ENCODE measurements at regions not wholly inside any gene's neighbourhood (a gene's known extent, or its start where the extent isn't known, plus 50 kb on each side); places are given as distances from the start of the nearest gene placed in this dataset.

DNA sequence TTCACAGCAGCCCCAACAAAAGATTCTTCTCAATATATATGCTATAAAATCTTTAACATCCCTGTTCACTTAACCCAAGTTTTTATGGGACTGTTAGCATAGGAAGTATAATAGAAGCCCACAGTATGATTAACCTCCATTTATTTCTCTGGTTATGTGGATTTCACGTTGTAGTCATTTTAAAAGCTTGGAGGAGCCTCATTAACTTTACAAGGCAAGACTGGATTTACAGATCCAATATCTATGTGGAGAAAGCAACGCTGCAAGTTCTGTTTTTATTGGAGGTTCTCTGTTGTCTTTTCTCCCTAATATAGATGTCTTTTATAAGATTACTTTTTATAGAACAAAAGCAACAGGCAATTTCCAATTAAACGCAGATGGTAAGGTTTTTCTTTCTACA lies 114.9 kb upstream of the SYT4 start:
- no peak for TF ChIP-seq POLR2A (IDR thresholded peaks at IDR 0.05)
- TF ChIP-seq, protein P1, sequence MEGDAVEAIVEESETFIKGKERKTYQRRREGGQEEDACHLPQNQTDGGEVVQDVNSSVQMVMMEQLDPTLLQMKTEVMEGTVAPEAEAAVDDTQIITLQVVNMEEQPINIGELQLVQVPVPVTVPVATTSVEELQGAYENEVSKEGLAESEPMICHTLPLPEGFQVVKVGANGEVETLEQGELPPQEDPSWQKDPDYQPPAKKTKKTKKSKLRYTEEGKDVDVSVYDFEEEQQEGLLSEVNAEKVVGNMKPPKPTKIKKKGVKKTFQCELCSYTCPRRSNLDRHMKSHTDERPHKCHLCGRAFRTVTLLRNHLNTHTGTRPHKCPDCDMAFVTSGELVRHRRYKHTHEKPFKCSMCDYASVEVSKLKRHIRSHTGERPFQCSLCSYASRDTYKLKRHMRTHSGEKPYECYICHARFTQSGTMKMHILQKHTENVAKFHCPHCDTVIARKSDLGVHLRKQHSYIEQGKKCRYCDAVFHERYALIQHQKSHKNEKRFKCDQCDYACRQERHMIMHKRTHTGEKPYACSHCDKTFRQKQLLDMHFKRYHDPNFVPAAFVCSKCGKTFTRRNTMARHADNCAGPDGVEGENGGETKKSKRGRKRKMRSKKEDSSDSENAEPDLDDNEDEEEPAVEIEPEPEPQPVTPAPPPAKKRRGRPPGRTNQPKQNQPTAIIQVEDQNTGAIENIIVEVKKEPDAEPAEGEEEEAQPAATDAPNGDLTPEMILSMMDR (IDR thresholded peaks at IDR 0.05), result no peak
